ENCODE measurements at regions not wholly inside any gene's neighbourhood (a gene's known extent, or its start where the extent isn't known, plus 50 kb on each side); places are given as distances from the start of the nearest gene placed in this dataset.

- DNase-seq, result no peak
These were observed 67.8 kb downstream of the GP2 start for GRCh38 chr16:20259541-20259940.

GRCh38 chr16:20257234-20257633 lies 70.1 kb downstream of the GP2 start:
- no peak for DNase-seq

GRCh38 chr16:20255002-20255401 lies 72.3 kb downstream of the GP2 start:
- no peak for DNase-seq

GRCh38 chr16:20253825-20254224 lies 73.5 kb downstream of the GP2 start:
- no peak for DNase-seq

- no peak for DNase-seq
These were observed 78.1 kb downstream of the GP2 start for GRCh38 chr16:20249211-20249610.

GRCh38 chr16:20247076-20247475 lies 80.2 kb downstream of the GP2 start:
- no peak for DNase-seq

GRCh38 chr16:20243731-20244281 lies 83.5 kb downstream of the GP2 start:
- DNase-seq, result no peak

GRCh38 chr16:20242568-20243255 lies 84.6 kb downstream of the GP2 start:
- DNase-seq, result no peak

- no peak for DNase-seq
These were observed 86.0 kb downstream of the GP2 start for GRCh38 chr16:20241321-20241720.

GRCh38 chr16:20236579-20237289 lies 90.6 kb downstream of the GP2 start:
- DNase-seq, result no peak

GRCh38 chr16:20225228-20225733 lies 102.0 kb downstream of the GP2 start:
- no peak for DNase-seq

- no peak for DNase-seq
These were observed 106.1 kb downstream of the GP2 start for GRCh38 chr16:20221208-20221607.

GRCh38 chr16:20218093-20218492 lies 109.2 kb downstream of the GP2 start:
- no peak for DNase-seq

GRCh38 chr16:20216591-20217217 lies 110.6 kb downstream of the GP2 start:
- no peak for DNase-seq

- DNase-seq, result no peak
These were observed 112.9 kb downstream of the GP2 start for GRCh38 chr16:20214401-20214800.

- DNase-seq, result no peak
These were observed 124.0 kb downstream of the GP2 start for GRCh38 chr16:20203272-20203671.

- DNase-seq, result no peak
These were observed 124.6 kb downstream of the GP2 start for GRCh38 chr16:20202747-20203146.

GRCh38 chr16:20192801-20193200 lies 119.1 kb upstream of the GPR139 start:
- DNase-seq, result no peak

GRCh38 chr16:20191566-20191965 lies 117.9 kb upstream of the GPR139 start:
- DNase-seq, result peak; percentile 0

- no peak for DNase-seq
These were observed 108.3 kb upstream of the GPR139 start for GRCh38 chr16:20181949-20182348.

- no peak for DNase-seq
These were observed 107.7 kb upstream of the GPR139 start for GRCh38 chr16:20181416-20181815.

- no peak for DNase-seq
These were observed 104.6 kb upstream of the GPR139 start for GRCh38 chr16:20178297-20178696.

GRCh38 chr16:20175358-20175757 lies 101.7 kb upstream of the GPR139 start:
- no peak for DNase-seq

GRCh38 chr16:20167323-20167722 lies 93.6 kb upstream of the GPR139 start:
- DNase-seq, result no peak
